HFF-Myc (cell line): ENCODE measurements at regions not wholly inside any gene's neighbourhood (a gene's known extent, or its start where the extent isn't known, plus 50 kb on each side); places are given as distances from the start of the nearest gene placed in this dataset.
A peak's percentile ranks its signal among the peaks of the same experiment; 100 is the strongest.
"Not testable (repeated sequence)": the region's sequence is repeated elsewhere in the genome, so short reads cannot be mapped to it uniquely, and the experiment has no call there.

Experiments
- DNase-seq: peaks from one replicate; pipeline ENCODE4 v3.0.0-alpha.2; 2011; ENCODE audit warnings: low read depth; ENCODE audit errors: extremely low read depth
- H3K4me3 ChIP-seq: replicated peaks from 2 replicates; pipeline ENCODE4 v1.5.1; 2011; ENCODE audit warnings: low read depth, mild to moderate bottlenecking, control low read depth, low read length
- TF ChIP-seq, protein P1 (sequence below): IDR thresholded peaks from 2 replicates; pipeline ENCODE4 v1.5.1; 2012; ENCODE audit warnings: mild to moderate bottlenecking, low read depth, low read length, control low read depth; ENCODE audit errors: missing control alignments

DNA sequence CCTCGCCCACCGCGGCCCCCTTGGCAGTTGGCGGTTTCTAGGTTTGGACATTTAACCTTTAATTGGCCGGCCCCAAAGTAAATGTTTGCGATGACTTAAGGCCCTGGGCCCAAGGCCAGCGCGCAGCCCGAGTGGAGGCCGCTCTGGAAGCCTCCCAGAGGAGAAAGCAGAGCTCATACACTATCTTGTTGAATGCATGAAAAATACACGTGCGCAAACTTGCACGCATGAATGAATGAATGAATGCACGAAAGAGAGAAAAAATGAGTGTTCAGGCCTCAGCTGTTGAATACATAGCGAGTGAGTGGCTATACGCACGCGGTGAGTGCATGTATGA is 279.3 kb upstream of the USP9Y start:
- peak overlapping the region; percentile 42 for H3K4me3 ChIP-seq
- DNase-seq, result no peak
- TF ChIP-seq, protein P1, sequence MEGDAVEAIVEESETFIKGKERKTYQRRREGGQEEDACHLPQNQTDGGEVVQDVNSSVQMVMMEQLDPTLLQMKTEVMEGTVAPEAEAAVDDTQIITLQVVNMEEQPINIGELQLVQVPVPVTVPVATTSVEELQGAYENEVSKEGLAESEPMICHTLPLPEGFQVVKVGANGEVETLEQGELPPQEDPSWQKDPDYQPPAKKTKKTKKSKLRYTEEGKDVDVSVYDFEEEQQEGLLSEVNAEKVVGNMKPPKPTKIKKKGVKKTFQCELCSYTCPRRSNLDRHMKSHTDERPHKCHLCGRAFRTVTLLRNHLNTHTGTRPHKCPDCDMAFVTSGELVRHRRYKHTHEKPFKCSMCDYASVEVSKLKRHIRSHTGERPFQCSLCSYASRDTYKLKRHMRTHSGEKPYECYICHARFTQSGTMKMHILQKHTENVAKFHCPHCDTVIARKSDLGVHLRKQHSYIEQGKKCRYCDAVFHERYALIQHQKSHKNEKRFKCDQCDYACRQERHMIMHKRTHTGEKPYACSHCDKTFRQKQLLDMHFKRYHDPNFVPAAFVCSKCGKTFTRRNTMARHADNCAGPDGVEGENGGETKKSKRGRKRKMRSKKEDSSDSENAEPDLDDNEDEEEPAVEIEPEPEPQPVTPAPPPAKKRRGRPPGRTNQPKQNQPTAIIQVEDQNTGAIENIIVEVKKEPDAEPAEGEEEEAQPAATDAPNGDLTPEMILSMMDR, result no peak

DNA sequence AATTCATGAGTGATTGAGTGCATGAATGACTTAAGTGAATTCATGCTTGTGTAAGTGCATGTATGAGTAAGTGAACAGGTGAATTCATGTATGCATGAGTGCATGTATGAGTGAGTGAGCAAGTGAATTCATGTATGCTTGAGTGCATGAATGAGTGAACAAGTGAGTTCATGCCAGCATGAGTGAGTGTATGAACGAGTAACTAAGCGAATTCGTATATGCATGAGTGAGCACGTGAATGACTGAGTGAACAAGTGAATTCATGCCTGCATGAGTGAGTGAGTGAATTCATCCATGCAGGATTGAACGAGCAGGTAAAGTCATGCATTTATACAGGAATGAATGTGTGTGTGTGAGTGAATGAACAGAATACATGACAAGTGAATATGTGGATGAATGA is 278.5 kb upstream of the USP9Y start:
- TF ChIP-seq, protein P1, result no peak
- no peak overlapping the region for H3K4me3 ChIP-seq
- DNase-seq, result no peak

DNA sequence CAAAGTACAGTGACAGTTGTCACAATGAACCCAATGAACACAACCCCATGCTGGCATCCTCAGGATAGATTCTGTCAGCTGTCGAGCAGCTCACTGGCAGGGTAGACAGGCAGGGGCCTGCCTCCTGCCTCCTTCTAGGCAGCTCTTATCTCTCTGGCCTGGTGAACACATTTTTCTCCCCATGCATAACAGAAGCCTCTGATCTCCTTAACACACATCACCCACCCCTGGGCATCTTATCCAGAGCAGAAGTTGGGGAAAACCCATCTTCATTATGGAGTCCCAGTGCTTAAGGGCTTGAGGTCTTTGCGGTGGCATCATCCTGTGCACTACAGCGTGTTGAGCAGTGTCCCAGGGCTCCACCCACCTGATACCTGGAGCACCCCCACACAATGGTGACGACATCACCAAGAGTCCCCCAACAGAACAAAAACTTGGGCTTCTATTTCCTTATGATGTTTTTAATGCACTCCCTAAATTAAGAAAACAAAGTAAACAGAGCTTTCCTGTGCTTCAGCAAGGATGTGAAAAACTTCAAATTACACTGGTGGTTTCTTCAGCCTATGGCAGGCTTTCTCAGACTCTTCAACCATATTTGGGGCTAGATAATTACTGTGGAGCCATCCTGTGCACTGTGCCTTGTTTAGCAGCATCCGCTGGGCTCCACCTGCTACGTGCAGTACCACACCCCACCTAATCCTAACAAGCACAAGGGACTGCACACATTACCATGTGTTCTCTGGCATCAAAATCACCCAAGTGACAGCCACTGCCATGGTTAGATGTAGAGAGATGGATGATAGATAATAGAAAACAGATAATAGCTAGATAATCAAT is 277.4 kb upstream of the USP9Y start:
- TF ChIP-seq, protein P1, result no peak
- no peak for DNase-seq
- H3K4me3 ChIP-seq, result no peak overlapping the region

DNA sequence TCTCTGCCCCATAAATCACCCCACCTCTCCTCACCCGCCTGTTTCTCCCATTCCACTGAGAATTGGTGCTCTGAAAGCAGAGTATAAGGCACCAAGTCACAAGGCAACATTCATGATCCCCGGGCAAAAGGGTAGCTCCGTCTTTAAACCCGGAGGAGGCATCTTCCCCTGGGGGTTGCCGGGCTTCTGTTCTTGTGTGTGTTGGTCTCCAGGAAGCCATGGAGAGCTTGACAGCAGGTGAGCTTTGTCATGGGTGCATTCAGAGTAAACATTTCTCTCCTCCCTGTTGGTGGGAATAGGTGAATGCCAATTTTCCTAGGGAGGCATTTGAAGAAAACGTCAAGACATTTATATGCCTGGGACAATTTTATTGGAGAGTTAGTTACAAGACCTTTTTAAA is 275.5 kb upstream of the USP9Y start:
- DNase-seq, result no peak
- no peak overlapping the region for H3K4me3 ChIP-seq
- TF ChIP-seq, protein P1, result no peak

DNA sequence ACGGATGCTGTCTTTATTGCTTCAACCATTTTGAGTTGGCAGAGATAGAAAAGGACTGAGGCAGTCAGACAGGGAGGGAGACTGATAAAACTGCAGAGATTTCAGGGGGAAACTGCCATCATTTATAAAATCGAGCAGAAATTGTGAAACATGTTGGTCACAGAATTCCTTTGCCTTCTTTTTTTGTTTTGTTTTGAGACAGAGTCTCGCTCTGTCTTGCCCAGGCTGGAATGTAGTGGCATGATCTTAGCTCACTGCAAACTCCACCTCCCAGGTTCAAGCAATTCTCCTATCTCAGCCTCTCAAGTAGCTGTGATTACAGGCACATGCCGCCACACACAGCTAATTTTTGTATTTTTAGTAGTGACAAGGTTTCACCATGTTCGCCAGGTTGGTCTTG is 273.7 kb upstream of the USP9Y start:
- TF ChIP-seq, protein P1, result no peak
- H3K4me3 ChIP-seq, result no peak overlapping the region
- DNase-seq, result no peak

DNA sequence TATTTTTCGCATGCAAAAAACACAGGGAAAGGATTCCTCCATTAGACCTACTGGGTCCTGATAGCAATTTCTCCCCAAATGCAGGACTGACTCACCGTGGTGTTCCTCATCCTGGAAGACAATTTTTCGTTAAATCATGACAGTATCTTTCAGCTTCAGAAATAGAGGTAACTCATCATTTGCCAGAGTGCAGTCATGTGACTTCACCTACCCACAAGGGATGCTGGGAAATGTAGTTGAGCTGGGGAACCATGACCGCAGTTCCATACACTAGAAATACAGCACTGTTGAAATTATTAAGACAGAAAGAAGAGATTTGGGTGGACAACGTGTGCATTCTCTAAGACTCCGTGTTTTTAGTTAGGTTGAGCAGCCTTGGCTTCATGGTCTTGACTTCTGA is 269.5 kb upstream of the USP9Y start:
- no peak overlapping the region for H3K4me3 ChIP-seq
- no peak for DNase-seq
- TF ChIP-seq, protein P1, result no peak

DNA sequence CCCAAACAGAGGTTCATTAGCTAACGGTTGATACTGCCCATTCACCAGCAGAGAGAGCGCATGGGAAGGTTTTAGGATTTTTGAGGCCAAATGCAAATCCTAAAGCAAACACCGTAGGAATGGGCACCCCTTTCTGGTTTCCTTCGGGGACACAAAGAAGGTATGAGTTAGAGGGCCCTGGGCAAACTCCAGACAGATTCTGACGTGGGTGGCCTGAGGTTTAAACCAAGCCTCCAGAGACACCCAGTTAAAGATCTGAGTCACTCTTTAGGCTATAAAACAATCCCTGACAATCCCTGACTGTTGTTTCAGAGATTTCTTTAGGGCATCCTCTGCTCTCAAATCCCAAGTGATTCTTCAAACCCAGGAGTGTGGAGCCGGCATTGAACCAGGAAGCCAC is 262.2 kb upstream of the USP9Y start:
- not testable (repeated sequence) for DNase-seq, H3K4me3 ChIP-seq
